H1 (cell line): ENCODE measurements at regions not wholly inside any gene's neighbourhood (a gene's known extent, or its start where the extent isn't known, plus 50 kb on each side); places are given as distances from the start of the nearest gene placed in this dataset.

ENCODE experiments used
- CHD7 ChIP-seq: fragments of 300-600 bp; sonication (generic); IDR thresholded peaks from 2 replicates; pipeline ENCODE4 v1.7.1; 2012; ENCODE audit warnings: low read length, moderate library complexity, mild to moderate bottlenecking, inconsistent platforms; ENCODE audit not compliant: insufficient replicate concordance
- CREB1 ChIP-seq: IDR thresholded peaks from 2 replicates; pipeline ENCODE4 v1.6.1; 2012; ENCODE audit warnings: inconsistent platforms
- EP300 ChIP-seq, 2 experiments: IDR thresholded peaks; 1 replicate in 1 of 2; 2 replicates in 1 of 2; pipeline ENCODE4 v1.6.1; 2011 to 2012; ENCODE audit warnings: low read depth in 2 of 2, low read length in 2 of 2, mild to moderate bottlenecking in 2 of 2, borderline replicate concordance in 1 of 2, inconsistent platforms in 1 of 2, moderate library complexity in 1 of 2

DNA sequence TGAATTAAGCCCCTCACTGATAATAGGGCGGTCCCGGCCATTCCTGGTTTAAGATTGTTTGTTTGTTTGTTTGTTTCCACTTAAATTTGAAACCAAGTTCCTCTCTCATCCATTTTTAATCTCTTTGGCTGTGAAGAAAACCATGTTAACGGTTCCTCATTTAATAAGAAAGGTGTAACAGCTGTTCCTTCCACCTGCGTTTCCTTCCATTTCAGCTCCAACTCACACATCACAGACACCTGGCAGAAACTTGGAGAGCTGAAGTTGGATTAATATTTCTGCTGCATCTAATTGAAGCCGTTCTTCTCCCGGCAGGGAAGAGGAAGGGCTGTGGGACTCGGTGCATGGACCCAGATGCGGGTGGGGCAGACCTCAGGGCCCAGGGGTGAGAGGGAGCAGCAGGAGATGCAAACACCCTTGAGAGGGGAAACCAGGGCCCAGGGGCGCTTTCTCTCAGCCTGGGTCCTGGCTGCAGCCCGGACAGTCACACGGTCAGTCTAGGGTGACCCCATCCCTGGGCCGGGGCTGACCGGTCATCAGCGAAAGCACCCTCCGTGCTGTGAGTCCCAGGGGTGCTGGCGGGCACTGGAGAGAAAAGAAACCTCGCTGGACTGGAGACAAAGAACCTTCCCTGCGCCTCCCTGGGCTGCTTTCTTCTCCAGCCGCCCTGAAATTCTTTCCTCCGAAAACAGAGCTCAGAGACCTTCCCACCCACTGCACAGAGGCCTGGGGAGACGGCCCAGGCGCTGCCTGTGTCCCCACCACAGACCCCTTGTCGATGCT lies 242.0 kb downstream of the BRD1 start (continued):
- TF ChIP-seq CHD7, result no peak
- no peak for TF ChIP-seq CREB1
- TF ChIP-seq EP300 (IDR thresholded peaks at IDR 0.05; ENCODE audit: borderline replicate concordance in 1 of 2, low read depth in 2 of 2, low read length in 2 of 2), result no peak
